ENCODE measurements at regions not wholly inside any gene's neighbourhood (a gene's known extent, or its start where the extent isn't known, plus 50 kb on each side); places are given as distances from the start of the nearest gene placed in this dataset.

DNA sequence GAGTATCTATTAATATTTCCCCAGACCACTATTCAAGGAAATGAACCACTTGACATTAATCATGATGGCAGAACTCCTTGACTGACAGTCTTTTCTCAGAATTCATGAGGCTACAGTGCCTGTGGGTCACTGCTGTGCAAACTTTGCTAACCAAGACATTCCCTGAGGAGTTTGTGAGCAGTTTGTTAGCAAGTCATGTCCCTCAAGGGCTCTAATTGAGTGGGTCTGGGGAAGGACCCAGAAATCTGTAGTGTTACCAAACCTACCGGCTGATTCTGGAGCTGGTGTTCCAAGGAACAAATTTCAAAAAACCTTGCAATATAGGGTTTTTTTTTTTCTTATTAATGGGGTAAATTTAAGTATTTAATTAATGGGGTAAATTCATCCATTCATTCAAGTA lies 103.2 kb upstream of the VANGL1 start (continued):
- TF ChIP-seq, protein P1, sequence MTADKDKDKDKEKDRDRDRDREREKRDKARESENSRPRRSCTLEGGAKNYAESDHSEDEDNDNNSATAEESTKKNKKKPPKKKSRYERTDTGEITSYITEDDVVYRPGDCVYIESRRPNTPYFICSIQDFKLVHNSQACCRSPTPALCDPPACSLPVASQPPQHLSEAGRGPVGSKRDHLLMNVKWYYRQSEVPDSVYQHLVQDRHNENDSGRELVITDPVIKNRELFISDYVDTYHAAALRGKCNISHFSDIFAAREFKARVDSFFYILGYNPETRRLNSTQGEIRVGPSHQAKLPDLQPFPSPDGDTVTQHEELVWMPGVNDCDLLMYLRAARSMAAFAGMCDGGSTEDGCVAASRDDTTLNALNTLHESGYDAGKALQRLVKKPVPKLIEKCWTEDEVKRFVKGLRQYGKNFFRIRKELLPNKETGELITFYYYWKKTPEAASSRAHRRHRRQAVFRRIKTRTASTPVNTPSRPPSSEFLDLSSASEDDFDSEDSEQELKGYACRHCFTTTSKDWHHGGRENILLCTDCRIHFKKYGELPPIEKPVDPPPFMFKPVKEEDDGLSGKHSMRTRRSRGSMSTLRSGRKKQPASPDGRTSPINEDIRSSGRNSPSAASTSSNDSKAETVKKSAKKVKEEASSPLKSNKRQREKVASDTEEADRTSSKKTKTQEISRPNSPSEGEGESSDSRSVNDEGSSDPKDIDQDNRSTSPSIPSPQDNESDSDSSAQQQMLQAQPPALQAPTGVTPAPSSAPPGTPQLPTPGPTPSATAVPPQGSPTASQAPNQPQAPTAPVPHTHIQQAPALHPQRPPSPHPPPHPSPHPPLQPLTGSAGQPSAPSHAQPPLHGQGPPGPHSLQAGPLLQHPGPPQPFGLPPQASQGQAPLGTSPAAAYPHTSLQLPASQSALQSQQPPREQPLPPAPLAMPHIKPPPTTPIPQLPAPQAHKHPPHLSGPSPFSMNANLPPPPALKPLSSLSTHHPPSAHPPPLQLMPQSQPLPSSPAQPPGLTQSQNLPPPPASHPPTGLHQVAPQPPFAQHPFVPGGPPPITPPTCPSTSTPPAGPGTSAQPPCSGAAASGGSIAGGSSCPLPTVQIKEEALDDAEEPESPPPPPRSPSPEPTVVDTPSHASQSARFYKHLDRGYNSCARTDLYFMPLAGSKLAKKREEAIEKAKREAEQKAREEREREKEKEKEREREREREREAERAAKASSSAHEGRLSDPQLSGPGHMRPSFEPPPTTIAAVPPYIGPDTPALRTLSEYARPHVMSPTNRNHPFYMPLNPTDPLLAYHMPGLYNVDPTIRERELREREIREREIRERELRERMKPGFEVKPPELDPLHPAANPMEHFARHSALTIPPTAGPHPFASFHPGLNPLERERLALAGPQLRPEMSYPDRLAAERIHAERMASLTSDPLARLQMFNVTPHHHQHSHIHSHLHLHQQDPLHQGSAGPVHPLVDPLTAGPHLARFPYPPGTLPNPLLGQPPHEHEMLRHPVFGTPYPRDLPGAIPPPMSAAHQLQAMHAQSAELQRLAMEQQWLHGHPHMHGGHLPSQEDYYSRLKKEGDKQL (CRISPR knock-in tag; IDR thresholded peaks at IDR 0.05; ENCODE audit: low read depth), result no peak
- no peak for TF ChIP-seq SKIL (CRISPR knock-in tag; IDR thresholded peaks at IDR 0.05; ENCODE audit: borderline replicate concordance)
- TF ChIP-seq, protein P2, sequence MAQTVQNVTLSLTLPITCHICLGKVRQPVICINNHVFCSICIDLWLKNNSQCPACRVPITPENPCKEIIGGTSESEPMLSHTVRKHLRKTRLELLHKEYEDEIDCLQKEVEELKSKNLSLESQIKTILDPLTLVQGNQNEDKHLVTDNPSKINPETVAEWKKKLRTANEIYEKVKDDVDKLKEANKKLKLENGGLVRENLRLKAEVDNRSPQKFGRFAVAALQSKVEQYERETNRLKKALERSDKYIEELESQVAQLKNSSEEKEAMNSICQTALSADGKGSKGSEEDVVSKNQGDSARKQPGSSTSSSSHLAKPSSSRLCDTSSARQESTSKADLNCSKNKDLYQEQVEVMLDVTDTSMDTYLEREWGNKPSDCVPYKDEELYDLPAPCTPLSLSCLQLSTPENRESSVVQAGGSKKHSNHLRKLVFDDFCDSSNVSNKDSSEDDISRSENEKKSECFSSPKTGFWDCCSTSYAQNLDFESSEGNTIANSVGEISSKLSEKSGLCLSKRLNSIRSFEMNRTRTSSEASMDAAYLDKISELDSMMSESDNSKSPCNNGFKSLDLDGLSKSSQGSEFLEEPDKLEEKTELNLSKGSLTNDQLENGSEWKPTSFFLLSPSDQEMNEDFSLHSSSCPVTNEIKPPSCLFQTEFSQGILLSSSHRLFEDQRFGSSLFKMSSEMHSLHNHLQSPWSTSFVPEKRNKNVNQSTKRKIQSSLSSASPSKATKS (CRISPR knock-in tag; IDR thresholded peaks at IDR 0.05), result no peak
- TF ChIP-seq, protein P3, sequence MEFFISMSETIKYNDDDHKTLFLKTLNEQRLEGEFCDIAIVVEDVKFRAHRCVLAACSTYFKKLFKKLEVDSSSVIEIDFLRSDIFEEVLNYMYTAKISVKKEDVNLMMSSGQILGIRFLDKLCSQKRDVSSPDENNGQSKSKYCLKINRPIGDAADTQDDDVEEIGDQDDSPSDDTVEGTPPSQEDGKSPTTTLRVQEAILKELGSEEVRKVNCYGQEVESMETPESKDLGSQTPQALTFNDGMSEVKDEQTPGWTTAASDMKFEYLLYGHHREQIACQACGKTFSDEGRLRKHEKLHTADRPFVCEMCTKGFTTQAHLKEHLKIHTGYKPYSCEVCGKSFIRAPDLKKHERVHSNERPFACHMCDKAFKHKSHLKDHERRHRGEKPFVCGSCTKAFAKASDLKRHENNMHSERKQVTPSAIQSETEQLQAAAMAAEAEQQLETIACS (CRISPR knock-in tag; IDR thresholded peaks at IDR 0.05), result no peak
- no peak for TF ChIP-seq ZNF687 (CRISPR knock-in tag; IDR thresholded peaks at IDR 0.05)
- no peak for TF ChIP-seq FOXC1 (CRISPR knock-in tag; IDR thresholded peaks at IDR 0.05; ENCODE audit: borderline replicate concordance)

Data from HepG2 (cell line).